Occipital lobe (tissue), 1 donor: ENCODE measurements at regions not wholly inside any gene's neighbourhood (a gene's known extent, or its start where the extent isn't known, plus 50 kb on each side); places are given as distances from the start of the nearest gene placed in this dataset.

Source experiments
- DNase-seq: peaks from one replicate; lab custom pipeline; 2025; lab: John Stamatoyannopoulos, UW

DNA sequence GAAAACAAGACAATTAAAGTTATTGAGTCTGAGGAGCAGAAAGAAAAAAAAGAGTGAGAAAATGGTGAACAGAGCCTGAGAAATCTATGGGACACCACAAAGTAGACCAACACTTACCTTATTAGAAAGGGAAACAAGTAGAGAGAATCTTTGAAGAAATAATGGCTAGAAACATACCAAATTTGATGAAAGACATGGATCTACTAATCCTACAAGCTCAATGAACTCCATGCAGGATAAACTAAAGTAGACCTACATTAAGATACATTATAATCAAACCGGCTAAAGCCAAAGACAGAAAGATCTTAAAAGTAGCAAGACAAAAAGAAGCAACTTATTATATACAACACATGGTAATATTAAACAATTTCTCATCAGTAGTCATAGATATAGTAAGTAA is 782.3 kb upstream of the GHITM start:
- DNase-seq = no peak

DNA sequence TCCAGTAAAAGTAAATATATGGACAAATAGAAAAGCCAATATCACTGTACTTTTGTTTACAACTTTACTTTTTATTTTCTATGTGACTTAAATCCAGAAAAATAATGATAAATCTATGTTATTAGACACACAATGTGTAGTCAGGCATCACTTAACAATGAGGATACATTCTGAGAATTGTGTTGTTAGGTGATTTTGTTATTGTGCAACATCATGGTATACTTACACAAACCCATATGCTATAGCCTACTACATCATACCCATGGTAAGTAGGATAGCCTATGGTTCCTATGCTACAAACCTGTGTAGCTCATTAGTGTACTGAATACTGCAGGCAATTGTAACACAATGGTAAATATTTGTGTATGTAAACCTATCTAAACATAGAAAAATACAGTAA is 781.7 kb upstream of the GHITM start:
- no peak for DNase-seq

DNA sequence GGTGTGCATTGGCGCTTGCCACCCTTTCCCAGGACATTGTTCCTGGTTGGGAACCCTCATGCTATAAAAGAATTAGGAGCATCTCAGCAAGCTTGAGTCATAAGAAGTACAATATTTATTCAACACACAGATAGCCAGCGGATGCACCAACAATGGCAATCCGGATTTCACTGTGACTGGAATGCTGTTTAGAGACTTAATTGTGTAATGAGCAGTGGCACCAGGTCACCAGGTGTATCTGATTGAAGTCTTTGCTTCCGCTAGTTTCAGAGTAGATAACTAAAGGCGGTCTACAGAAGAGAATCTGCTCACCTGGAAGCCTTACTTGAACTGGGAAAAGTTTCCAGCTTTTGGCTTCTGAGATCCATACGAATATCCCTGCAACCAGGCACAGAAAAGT is 772.3 kb upstream of the GHITM start:
- DNase-seq = no peak

DNA sequence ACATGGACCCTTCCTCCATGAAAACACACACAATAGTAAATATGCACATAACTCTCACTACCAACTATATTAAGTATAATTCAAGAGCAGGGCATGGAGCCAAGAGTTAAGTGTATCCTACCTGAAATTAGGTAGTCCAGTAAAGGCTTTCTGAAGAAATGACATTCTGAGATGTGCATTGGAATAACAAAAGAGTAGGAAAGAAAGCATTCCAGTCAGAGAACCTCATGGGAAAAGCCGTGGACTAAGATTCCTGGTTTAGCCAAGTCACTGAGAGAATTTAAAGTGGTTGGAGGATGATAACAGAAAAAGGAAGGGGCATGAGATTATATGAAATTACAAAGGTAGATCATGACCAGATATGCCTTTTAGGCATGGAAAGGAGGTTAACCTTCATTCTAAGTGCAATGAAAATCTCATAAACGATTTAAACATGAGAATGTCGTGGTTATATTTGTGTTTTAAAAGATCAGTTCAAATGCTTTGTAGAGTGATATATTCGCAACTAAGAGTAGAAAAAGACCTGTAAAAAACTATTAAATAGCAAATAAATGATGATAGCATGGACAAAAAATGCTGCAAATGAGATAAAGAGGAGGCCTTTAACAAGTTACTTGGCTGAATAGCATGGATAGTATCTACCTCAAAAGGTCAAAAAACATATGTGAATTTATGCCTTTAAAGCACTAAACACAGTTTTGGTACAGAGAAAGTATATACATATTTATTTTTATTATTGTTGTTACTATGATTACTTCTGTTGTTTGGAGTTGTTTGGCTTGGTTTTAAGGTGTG is 767.4 kb upstream of the GHITM start:
- DNase-seq = no peak

DNA sequence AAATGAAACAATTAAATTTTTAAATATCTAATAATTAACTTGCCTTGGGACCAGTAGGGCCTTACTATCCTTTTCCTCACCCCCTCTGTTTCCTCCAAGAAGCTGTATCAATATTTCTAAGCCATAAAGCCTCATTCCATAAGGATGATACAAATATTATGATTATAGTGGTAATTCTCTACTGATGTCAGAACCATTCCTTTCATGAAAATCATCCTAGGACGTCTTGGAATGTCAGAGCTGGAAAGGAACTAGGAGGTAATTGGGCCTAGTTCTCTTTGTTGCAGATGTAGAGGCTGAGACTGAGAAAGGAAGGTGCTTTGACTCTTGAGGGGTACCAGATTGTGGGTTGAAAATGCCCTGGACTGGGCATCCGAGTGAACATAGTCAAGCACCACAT is 766.7 kb upstream of the GHITM start:
- DNase-seq = no peak

DNA sequence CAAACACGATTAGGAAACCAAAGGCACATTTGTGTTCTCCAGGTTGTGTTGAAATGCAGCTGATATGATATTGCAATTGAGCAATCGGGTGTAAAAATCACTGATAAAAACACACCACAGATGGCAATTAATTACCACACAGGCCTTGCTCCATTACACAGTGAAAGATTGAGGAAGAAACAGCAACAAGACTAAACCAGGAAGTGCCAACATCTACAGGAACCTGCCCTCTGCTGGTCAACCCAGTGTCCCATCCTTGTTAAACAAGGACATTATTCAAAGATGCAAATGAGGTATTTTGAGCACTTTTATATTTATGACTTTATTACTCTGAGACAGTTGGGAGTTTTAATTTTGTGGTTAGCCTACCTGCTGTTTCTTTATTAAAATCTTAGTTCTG is 765.6 kb upstream of the GHITM start:
- DNase-seq = no peak

DNA sequence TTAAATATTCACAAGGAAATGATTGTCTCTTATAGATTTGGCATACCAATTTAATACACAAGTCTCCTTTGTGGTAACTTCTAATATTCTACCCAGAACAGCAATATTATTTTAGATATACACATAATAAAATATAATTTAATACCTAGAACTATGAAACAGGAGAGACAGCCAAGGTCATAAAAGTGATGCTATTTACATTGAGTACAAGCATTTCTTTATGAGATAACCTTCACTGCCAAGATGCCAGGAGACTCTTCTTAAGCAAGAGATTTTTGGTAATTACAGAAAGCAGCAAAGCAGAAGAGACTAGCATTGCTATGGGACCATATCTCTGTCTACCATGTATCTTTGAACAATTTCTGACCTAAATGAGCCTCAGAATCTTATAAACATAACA is 764.6 kb upstream of the GHITM start:
- no peak for DNase-seq

DNA sequence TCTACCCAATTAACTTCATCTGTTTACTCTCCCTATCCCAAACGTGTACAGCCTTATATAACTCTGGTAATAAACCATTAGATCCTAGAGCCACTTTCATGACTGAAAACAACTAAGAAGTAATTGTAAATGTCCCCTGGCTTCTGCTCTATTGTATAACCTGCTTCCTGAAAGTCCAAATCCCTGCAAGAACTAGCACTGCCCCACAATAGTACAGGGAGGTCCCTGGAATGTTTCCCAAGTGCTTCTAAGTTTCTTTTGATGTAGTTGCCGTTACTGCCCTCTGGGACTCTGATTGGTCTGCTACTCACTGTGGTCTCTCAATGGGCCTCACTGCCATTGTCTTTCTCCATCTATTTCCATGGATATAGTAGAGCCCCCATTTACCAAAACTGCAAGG is 764.0 kb upstream of the GHITM start:
- no peak for DNase-seq

DNA sequence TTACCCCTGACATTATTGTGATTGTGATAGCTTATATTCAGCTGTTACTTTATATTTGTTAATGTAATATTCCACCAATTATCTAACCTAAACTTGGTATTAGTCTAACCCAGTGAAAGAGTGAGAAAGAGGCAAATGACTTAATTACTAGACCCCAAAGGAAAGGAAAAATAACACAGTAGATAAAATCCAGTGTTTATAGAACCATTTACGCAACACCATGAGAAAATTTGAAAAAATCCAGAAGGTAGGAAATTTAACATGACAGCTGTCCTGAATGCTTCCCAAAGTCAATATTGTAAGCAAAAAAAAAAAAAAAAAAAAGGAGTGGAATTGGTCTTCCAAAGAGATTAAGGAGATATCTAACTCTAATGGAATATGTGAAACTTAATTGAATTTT is 741.5 kb upstream of the GHITM start:
- no peak for DNase-seq

DNA sequence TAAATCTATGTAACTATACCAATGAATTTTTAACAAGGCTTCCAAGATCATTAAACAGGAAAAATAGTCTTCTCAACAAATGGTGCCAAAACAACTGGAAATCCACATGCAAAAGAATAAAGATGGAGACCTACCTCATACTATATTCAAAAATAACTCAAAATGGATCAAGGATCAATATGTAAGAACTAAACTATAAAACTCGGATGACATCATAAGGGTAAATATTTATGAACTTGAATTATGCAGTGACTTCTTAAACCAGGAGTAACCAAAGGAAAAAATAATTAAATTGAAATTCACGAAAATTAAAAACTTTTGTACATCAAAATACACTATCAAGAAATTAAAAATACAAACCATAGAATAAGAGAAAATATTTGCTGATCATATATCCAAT is 728.7 kb upstream of the GHITM start:
- DNase-seq = no peak

DNA sequence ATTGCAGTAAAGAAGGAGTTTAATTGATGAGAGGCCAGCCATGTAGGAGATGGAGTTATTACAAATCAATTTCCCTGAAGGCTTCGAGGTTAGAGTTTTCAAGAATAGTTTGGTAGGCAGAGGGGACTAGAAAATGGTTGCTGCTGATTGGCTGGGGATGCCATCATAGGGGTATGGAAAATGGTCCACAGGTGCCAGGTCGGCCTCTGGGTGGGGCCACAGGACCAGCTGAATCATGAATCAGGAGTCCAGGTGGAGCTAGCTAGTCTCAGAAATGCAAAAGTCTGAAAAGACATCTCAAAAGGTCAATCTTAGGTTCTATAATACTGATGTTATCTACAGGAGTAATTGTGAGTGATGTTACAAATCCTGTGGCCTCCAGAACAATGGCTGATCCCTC is 714.0 kb upstream of the GHITM start:
- no peak for DNase-seq

DNA sequence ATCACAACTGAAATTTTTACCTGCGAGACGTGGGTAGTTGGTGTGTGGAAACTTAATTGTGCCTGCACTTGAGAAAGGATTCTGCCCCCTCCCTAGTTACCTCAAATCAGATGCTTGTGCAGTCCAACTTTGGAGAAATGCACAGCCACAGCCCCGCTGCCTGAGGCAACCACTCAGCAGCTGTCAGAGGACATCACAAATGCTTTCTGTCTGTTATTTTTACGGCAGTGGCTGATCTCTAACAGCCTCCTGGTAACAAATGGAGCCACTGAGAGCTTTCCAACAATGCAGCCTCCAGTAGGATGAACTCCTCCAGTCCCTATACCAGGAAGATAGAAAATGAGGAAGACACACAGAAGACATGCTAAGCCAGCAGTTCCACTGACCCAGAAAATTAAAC is 712.2 kb upstream of the GHITM start:
- no peak for DNase-seq

DNA sequence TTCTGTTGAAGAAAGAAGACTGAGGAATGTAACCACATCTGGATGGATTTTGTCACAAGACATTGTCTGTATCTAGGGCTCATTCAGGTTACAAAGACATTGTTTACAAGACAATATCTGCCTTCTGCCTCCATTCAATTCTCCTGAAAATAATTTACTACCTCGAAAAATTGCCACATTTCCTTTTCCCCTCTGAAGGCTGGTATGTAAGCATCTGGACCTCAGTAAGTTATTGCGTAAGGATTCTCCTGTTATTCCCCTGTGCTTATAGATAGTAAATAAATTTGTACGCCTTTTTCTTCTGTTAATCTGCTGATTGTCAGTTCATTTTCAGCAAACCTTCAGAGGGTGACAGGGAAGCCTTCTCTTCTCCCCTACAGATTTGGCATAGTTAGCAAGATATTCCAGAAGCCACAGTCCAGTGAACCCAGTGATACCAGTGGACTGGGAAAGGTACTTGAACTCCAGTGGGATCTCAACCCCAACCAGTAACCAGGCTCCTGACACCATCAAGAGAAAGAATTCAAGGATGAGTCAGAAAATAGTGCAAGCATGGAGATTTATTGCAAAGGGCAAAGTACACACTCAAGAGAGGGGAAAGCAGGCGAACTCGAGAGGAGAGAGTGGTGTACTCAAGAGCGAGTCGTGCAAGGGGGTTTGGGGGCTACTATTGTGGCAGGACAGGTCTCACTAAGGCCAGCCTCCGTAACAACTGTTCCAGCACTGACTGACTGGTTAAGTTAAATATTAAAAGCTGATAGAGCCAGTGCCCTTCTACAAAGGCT is 706.9 kb upstream of the GHITM start:
- no peak for DNase-seq

DNA sequence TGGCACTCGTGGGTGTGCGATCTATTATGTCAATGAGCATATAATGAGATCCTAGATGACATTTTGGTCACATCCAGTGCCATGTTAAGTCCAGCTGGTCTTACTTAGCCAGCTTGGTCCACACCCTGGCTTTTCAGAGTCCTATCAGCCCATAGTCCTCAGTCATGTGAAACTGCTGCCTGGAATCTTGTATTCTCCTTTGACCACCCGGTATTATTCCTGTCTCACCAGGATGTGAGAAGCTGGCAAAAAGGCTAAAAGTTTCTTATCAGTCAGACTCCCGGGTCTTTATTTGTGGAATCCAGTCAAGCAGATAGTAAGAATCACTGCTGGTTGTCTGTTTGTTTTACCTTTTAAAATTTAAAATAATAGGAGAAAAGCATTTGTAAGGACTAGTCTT is 705.6 kb upstream of the GHITM start:
- DNase-seq = no peak

DNA sequence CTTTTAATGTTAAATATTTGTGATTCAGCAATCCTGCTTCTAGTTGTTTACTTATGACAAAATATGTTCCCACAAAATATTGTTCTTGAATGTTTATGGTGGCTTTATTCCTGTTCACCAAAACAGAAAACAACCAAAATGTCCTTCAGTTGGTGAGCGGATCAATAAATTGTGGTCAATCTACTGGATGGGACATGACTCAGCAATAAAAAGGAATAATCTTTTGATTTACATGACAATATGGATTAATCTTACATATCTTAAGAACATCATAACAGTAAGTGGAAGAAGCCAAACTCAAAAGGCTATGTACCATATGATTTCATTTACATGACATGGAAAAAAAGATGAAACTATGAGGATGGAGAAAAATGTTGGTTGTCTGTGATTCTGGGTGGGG is 691.3 kb upstream of the GHITM start:
- no peak for DNase-seq

DNA sequence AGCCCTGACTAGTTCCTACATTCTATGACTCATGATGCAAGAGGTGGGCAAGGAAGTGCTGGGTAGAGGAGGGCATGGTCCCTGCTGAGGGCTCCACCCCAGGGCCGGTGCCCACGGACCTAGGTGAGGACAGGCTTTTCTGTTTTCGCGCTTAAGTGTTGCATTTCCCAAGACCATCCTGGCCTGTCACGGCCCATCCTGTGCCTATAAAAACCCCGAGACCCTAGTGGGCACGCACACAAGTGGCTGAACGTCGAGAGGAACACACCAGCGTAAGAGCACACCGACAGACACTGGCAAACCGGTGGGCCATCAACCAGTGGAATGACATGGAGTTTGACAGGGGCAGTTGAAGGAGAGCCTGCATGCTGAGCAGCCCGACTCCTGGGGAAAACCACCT is 680.7 kb upstream of the GHITM start:
- no peak for DNase-seq

DNA sequence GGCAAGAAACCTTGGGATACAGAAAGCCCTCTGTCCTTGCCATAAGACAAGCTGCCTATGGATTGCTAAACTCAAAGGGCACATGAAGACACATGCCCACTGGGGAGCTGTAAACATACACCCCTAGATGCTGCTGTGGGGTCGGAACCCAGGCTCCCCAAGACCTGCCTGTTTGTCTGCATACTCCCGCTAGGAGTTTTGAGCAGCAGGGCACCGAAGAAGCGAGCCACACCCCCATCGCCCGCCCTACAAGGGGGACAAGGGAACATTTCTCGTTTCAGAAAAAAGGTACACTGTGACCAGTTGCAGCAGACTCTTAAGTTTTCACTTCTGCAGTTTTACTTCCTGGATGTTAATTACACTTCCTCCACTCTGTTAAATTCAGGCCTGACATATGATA is 680.2 kb upstream of the GHITM start:
- DNase-seq = no peak

DNA sequence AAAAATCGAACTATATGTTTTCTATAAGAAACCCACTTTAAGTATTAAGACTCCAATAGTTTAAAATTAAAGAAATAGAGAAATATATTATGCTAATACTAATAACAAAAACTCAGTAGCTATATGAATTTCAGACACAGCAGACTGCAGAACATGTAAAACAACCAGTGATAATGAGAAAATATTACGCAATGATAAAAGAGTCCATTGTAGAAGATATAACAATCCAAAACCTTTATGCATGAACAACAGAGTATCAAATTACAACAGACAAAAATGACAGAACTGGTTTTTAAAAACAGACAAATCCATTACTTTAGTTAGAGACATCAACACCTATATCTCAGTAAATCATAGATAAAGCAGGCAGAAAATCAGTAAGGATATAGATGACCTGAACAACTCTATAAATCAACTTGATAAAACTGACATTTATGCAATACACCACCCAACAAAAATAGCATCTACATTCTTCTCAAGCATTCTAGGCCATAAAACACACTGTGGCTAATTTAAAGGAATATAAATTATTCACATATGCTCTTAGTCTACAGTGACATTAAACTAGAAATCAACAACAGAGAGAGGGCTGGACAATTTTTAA is 669.5 kb upstream of the GHITM start:
- no peak for DNase-seq

DNA sequence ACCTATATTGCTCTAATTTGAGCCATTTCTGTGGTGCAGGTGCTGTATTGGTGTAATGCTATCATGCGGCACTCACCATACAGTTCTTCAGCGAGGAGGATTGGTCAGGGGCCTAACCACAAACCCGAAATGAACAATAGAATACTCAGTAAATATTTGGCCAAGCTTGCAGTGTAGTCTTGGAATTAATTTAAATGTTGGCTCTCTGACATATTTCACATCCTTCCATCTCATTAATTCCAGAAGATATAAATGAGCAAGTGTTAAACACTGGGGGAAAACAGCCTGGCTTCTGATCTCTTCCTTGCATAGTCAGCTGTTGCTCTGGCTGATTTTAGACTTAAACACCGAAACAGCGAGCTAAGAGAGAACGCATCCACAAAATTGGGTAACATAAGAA is 663.1 kb upstream of the GHITM start:
- DNase-seq = no peak

DNA sequence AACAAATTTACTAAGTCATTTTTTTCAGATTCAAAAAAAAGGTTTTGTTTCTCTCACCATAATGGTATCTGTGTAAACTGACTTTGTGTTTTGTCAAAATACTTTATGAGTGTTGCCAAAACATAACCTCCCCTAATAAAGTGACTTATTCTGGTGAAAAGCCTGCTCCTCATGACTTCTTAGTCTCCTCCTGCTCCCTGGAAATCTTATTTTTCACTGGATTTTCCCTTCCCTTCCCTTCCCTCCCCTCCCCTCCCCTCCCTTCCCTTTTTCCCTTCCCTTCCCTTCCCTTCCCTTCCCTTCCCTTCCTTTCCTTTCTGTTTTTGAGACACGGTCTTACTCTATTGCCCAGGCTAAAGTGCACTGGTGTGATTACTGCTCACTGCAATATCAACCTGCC is 650.1 kb upstream of the GHITM start:
- no peak for DNase-seq

DNA sequence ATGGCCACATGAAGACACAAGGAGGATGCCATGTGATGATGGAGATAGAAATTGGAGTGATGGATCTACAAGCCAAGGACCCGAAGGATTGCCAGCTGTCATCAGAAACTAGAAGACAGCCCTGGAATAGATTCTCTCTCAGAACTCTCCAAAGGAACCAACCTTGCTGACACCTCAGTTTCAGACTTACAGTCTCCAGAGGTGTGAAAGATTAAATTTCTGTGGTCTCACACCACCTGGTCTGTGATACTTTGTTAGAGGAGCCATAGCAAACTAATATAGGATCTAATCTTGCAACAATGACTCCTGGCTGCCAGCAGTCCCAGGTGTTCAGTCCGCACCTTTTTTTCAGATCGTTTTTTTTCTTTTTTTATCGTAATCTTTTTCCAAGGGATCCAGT is 647.3 kb upstream of the GHITM start:
- DNase-seq = no peak

DNA sequence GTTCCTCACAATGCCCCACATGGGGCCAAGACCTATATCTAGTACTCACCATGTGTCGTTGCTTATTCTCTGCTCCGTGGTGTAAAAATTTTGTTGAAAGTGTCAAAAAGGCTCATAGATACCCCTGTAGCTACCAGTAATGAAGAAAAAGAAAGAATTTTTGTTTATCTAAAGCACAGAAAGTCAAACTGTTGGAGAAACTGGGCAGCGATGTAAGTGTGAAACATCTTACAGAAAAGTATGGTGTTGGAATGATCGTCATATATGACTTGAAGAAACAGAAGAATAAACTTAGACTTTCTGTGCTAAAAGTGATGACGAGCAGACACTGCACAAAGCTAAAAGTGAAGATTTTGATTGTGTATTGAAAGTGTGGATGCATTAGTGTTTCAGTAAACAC is 626.6 kb upstream of the GHITM start:
- DNase-seq = no peak

DNA sequence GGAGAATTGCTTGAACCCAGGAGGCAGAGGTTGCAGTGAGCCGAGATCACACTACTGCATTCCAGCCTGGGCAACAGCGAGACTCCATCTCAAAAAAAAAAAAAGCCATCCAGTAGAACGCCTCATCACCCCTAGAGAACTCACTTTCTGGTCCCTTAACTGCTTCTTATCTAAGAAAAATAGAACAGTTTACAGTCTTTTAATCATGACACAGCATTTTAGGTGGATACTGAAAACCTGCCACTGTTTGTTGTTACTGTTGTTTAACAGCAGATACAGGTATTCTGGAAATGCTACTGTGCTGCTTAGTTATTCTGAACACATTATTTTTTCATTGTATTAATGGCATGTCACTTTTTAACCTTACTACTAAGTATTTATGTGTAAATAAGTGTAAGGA is 624.3 kb upstream of the GHITM start:
- no peak for DNase-seq
